MG63 (cell line): ENCODE measurements at regions not wholly inside any gene's neighbourhood (a gene's known extent, or its start where the extent isn't known, plus 50 kb on each side); places are given as distances from the start of the nearest gene placed in this dataset.

Experiments
- DNase-seq: peaks from one replicate; pipeline ENCODE4 v3.0.0-alpha.2; 2020
- H3K27me3 ChIP-seq: fragments of 250-450 bp; sonication (Bioruptor Pico); 2 replicates; pipeline ENCODE4 v1.5.1; 2020; ENCODE audit warnings: mild to moderate bottlenecking, moderate library complexity
- H3K36me3 ChIP-seq: fragments of 250-450 bp; sonication (Bioruptor Pico); 2 replicates; pipeline ENCODE4 v1.5.1; 2020; ENCODE audit warnings: mild to moderate bottlenecking, moderate library complexity
- H3K4me3 ChIP-seq: fragments of 250-450 bp; sonication (Bioruptor Pico); 2 replicates; pipeline ENCODE4 v1.5.1; 2020; ENCODE audit warnings: mild to moderate bottlenecking, moderate library complexity
- H3K9me3 ChIP-seq: fragments of 250-450 bp; sonication (Bioruptor Pico); 2 replicates; pipeline ENCODE4 v1.5.1; 2020; ENCODE audit warnings: mild to moderate bottlenecking, moderate library complexity

GRCh38 chr14:59086241-59086882 lies 102.1 kb upstream of the DAAM1 start:
- Histone ChIP-seq H3K9me3 (no peaks in the 10 kb centered on the region), H3K36me3 (no peaks in the 10 kb centered on the region), H3K4me3 (no peak overlapping the region), H3K27me3 (no peaks in the 10 kb centered on the region)
- DNase-seq: no peak

GRCh38 chr14:59087240-59087639 lies 101.2 kb upstream of the DAAM1 start:
- no peaks in the 10 kb centered on the region for H3K9me3 ChIP-seq
- H3K36me3 ChIP-seq: no peaks in the 10 kb centered on the region

GRCh38 chr14:59087711-59088110 lies 100.8 kb upstream of the DAAM1 start:
- no peaks in the 10 kb centered on the region for H3K9me3 ChIP-seq
- no peak overlapping the region for H3K4me3 ChIP-seq
- no peaks in the 10 kb centered on the region for H3K27me3 ChIP-seq
- DNase-seq: no peak
- H3K36me3 ChIP-seq: no peaks in the 10 kb centered on the region

More at GRCh38 chr14:59087240-59087639, 101.2 kb upstream of the DAAM1 start:
- Histone ChIP-seq H3K4me3 (no peak overlapping the region), H3K27me3 (no peaks in the 10 kb centered on the region)
- DNase-seq: no peak

- H3K9me3 ChIP-seq: no peaks in the 10 kb centered on the region
- no peak overlapping the region for H3K4me3 ChIP-seq
- H3K27me3 ChIP-seq: no peaks in the 10 kb centered on the region
- no peaks in the 10 kb centered on the region for H3K36me3 ChIP-seq
- no peak for DNase-seq
These were observed 97.9 kb upstream of the DAAM1 start for GRCh38 chr14:59090572-59090971.

GRCh38 chr14:59091404-59091803 lies 97.1 kb upstream of the DAAM1 start:
- DNase-seq: no peak
- Histone ChIP-seq H3K27me3 (no peaks in the 10 kb centered on the region), H3K36me3 (no peaks in the 10 kb centered on the region), H3K9me3 (no peaks in the 10 kb centered on the region), H3K4me3 (no peak overlapping the region)

GRCh38 chr14:59091976-59092375 lies 96.5 kb upstream of the DAAM1 start:
- H3K9me3 ChIP-seq: no peaks in the 10 kb centered on the region
- H3K27me3 ChIP-seq: no peaks in the 10 kb centered on the region
- H3K36me3 ChIP-seq: no peaks in the 10 kb centered on the region
- no peak overlapping the region for H3K4me3 ChIP-seq
- no peak for DNase-seq

- H3K36me3 ChIP-seq: no peaks in the 10 kb centered on the region
- no peaks in the 10 kb centered on the region for H3K27me3 ChIP-seq
- H3K4me3 ChIP-seq: no peak overlapping the region
- H3K9me3 ChIP-seq: no peaks in the 10 kb centered on the region
- DNase-seq: no peak
These were observed 94.6 kb upstream of the DAAM1 start for GRCh38 chr14:59093902-59094301.

GRCh38 chr14:59096303-59096702 lies 92.2 kb upstream of the DAAM1 start:
- Histone ChIP-seq H3K9me3 (no peaks in the 10 kb centered on the region), H3K27me3 (no peaks in the 10 kb centered on the region), H3K4me3 (no peak overlapping the region), H3K36me3 (no peaks in the 10 kb centered on the region)
- no peak for DNase-seq

- H3K36me3 ChIP-seq: no peaks in the 10 kb centered on the region
- DNase-seq: no peak
- H3K9me3 ChIP-seq: no peaks in the 10 kb centered on the region
- H3K27me3 ChIP-seq: no peaks in the 10 kb centered on the region
- no peak overlapping the region for H3K4me3 ChIP-seq
These were observed 90.8 kb upstream of the DAAM1 start for GRCh38 chr14:59097681-59098080.

GRCh38 chr14:59098377-59098776 lies 90.1 kb upstream of the DAAM1 start:
- no peaks in the 10 kb centered on the region for H3K9me3 ChIP-seq
- peak; percentile 5 for DNase-seq
- H3K27me3 ChIP-seq: no peaks in the 10 kb centered on the region
- H3K36me3 ChIP-seq: no peaks in the 10 kb centered on the region
- no peak overlapping the region for H3K4me3 ChIP-seq

GRCh38 chr14:59100205-59100604 lies 88.3 kb upstream of the DAAM1 start:
- Histone ChIP-seq H3K4me3 (no peak overlapping the region), H3K27me3 (no peaks in the 10 kb centered on the region; the same call in 1 of the 2 replicates), H3K9me3 (no peaks in the 10 kb centered on the region), H3K36me3 (no peaks in the 10 kb centered on the region)
- no peak for DNase-seq

GRCh38 chr14:59101476-59101875 lies 87.0 kb upstream of the DAAM1 start:
- Histone ChIP-seq H3K36me3 (no peaks in the 10 kb centered on the region), H3K4me3 (no peak overlapping the region), H3K27me3 (no peaks in the 10 kb centered on the region; the same call in 1 of the 2 replicates), H3K9me3 (no peaks in the 10 kb centered on the region)
- no peak for DNase-seq

- DNase-seq: no peak
- H3K9me3 ChIP-seq: no peaks in the 10 kb centered on the region
- no peaks in the 10 kb centered on the region for H3K36me3 ChIP-seq
These were observed 85.1 kb upstream of the DAAM1 start for GRCh38 chr14:59103396-59103795.

GRCh38 chr14:59107819-59108218 lies 80.6 kb upstream of the DAAM1 start:
- no peaks in the 10 kb centered on the region for H3K36me3 ChIP-seq
- no peak overlapping the region for H3K4me3 ChIP-seq
- H3K9me3 ChIP-seq: no peaks in the 10 kb centered on the region
- no peak for DNase-seq
- no peaks in the 10 kb centered on the region; the same call in 1 of the 2 replicates for H3K27me3 ChIP-seq

More at GRCh38 chr14:59103396-59103795, 85.1 kb upstream of the DAAM1 start:
- H3K4me3 ChIP-seq: no peak overlapping the region
- no peaks in the 10 kb centered on the region; the same call in 1 of the 2 replicates for H3K27me3 ChIP-seq

- DNase-seq: no peak
- Histone ChIP-seq H3K27me3 (no peaks in the 10 kb centered on the region), H3K36me3 (no peaks in the 10 kb centered on the region), H3K4me3 (no peak overlapping the region), H3K9me3 (no peaks in the 10 kb centered on the region)
These were observed 71.5 kb upstream of the DAAM1 start for GRCh38 chr14:59116984-59117415.

GRCh38 chr14:59117754-59118528 lies 70.5 kb upstream of the DAAM1 start:
- Histone ChIP-seq H3K27me3 (no peaks in the 10 kb centered on the region), H3K4me3 (no peak overlapping the region), H3K9me3 (no peaks in the 10 kb centered on the region), H3K36me3 (no peaks in the 10 kb centered on the region)
- DNase-seq: no peak

- no peak overlapping the region for H3K4me3 ChIP-seq
- no peaks in the 10 kb centered on the region for H3K36me3 ChIP-seq
- no peaks in the 10 kb centered on the region for H3K27me3 ChIP-seq
- H3K9me3 ChIP-seq: no peaks in the 10 kb centered on the region
- DNase-seq: no peak
These were observed 67.5 kb upstream of the DAAM1 start for GRCh38 chr14:59120921-59121320.

GRCh38 chr14:59123531-59123930 lies 64.9 kb upstream of the DAAM1 start:
- H3K36me3 ChIP-seq: no peaks in the 10 kb centered on the region
- no peak overlapping the region for H3K4me3 ChIP-seq
- DNase-seq: no peak
- H3K27me3 ChIP-seq: no peaks in the 10 kb centered on the region
- no peaks in the 10 kb centered on the region for H3K9me3 ChIP-seq
